SK-N-SH (cell line): ENCODE measurements at regions not wholly inside any gene's neighbourhood (a gene's known extent, or its start where the extent isn't known, plus 50 kb on each side); places are given as distances from the start of the nearest gene placed in this dataset.

ENCODE experiments used
- EP300 ChIP-seq, 2 experiments: IDR thresholded peaks; 2 replicates each; pipeline versions ENCODE4 v1.4.0 to v1.6.1; 2012; ENCODE audit warnings: borderline replicate concordance in 1 of 2, low read depth in 1 of 2, low read length in 1 of 2
- MAX ChIP-seq: IDR thresholded peaks from 2 replicates; pipeline ENCODE4 v1.4.0; 2012; ENCODE audit warnings: low read depth
- MEF2A ChIP-seq: IDR thresholded peaks from 2 replicates; pipeline ENCODE4 v1.4.0; 2012; ENCODE audit warnings: low read depth, borderline replicate concordance
- POLR2AphosphoS5 ChIP-seq: IDR thresholded peaks from 2 replicates; pipeline ENCODE4 v1.6.1; 2012; ENCODE audit warnings: low read depth, low read length
- REST ChIP-seq: IDR thresholded peaks from 2 replicates; pipeline ENCODE4 v1.6.1; 2012; ENCODE audit warnings: mild to moderate bottlenecking, low read depth, low read length, moderate library complexity
- RXRA ChIP-seq: IDR thresholded peaks from 2 replicates; pipeline ENCODE4 v1.4.0; 2012; ENCODE audit warnings: low read depth, mild to moderate bottlenecking, borderline replicate concordance
- SIN3A ChIP-seq: IDR thresholded peaks from 2 replicates; pipeline ENCODE4 v1.6.1; 2012; ENCODE audit warnings: low read depth, mild to moderate bottlenecking, low read length, moderate library complexity, borderline replicate concordance
- TAF1 ChIP-seq: IDR thresholded peaks from 2 replicates; pipeline ENCODE4 v1.6.1; 2012; ENCODE audit warnings: low read depth, mild to moderate bottlenecking, low read length, moderate library complexity, borderline replicate concordance
- TF ChIP-seq, protein P1 (sequence below): fragments of 200-600 bp; sonication (generic); IDR thresholded peaks from 2 replicates; pipeline ENCODE4 v1.6.1; 2017; ENCODE audit warnings: antibody characterized with exemption, mild to moderate bottlenecking, moderate library complexity
- TF ChIP-seq, protein P2 (sequence below): fragments of 150-350 bp; IDR thresholded peaks from 2 replicates; pipeline ENCODE4 v1.6.1; 2017; ENCODE audit warnings: antibody characterized with exemption, low read length, low read depth, borderline replicate concordance

DNA sequence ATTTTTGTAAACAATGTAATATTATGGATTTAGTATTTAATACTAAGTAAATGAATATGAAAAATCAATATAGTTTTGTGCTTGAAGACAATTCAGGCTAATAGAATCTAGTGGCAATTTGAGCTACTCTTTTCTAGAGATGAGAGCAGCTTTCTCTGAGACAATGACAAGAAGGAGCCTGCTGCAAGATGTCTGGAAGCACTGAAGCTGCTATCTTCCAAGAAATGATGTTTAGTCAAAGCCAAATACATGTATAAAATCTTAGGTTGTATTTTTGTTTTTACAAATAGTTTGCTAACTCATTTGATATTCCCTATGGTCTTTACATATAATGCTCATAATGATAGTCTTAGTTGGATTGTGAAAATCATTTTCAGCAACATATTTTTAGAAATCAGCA is 103.9 kb upstream of the COL24A1 start:
- TF ChIP-seq, protein P1, sequence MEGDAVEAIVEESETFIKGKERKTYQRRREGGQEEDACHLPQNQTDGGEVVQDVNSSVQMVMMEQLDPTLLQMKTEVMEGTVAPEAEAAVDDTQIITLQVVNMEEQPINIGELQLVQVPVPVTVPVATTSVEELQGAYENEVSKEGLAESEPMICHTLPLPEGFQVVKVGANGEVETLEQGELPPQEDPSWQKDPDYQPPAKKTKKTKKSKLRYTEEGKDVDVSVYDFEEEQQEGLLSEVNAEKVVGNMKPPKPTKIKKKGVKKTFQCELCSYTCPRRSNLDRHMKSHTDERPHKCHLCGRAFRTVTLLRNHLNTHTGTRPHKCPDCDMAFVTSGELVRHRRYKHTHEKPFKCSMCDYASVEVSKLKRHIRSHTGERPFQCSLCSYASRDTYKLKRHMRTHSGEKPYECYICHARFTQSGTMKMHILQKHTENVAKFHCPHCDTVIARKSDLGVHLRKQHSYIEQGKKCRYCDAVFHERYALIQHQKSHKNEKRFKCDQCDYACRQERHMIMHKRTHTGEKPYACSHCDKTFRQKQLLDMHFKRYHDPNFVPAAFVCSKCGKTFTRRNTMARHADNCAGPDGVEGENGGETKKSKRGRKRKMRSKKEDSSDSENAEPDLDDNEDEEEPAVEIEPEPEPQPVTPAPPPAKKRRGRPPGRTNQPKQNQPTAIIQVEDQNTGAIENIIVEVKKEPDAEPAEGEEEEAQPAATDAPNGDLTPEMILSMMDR = no peak
- TF ChIP-seq POLR2AphosphoS5 (no peak), TAF1 (no peak), EP300 (IDR thresholded peaks at IDR 0.05; ENCODE audit: borderline replicate concordance in 1 of 2, low read depth in 1 of 2, low read length in 1 of 2) (no peak), MEF2A (no peak), SIN3A (no peak), MAX (no peak), RXRA (no peak), REST (no peak)
- TF ChIP-seq, protein P2, sequence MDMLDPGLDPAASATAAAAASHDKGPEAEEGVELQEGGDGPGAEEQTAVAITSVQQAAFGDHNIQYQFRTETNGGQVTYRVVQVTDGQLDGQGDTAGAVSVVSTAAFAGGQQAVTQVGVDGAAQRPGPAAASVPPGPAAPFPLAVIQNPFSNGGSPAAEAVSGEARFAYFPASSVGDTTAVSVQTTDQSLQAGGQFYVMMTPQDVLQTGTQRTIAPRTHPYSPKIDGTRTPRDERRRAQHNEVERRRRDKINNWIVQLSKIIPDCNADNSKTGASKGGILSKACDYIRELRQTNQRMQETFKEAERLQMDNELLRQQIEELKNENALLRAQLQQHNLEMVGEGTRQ = no peak
